SK-N-SH treated with all-trans-retinoic acid at 6 μM for 48 hours (cell line): ENCODE measurements at regions not wholly inside any gene's neighbourhood (a gene's known extent, or its start where the extent isn't known, plus 50 kb on each side); places are given as distances from the start of the nearest gene placed in this dataset.

ENCODE experiments used
- ATAC-seq: fragments of 200-7000 bp; cut with Tn5 transposase; 3 replicates; pipeline ENCODE4 v1.9.1; 2020; ENCODE audit warnings: mild to moderate bottlenecking, moderate library complexity
- ARNTL ChIP-seq: fragments of 450-650 bp; formaldehyde crosslinking; IDR thresholded peaks from 2 replicates; pipeline ENCODE4 v1.5.0; 2020; ENCODE audit warnings: low read depth, mild to moderate bottlenecking, moderate library complexity, borderline replicate concordance
- BACH2 ChIP-seq: fragments of 250-450 bp; sonication (Bioruptor Pico); IDR thresholded peaks from 2 replicates; pipeline ENCODE4 v1.9.0; 2021; ENCODE audit warnings: mild to moderate bottlenecking, borderline replicate concordance
- CREB5 ChIP-seq: fragments of 250-450 bp; sonication (Bioruptor Pico); IDR thresholded peaks from 2 replicates; pipeline ENCODE4 v1.5.1; 2020; ENCODE audit warnings: low read depth, mild to moderate bottlenecking, moderate library complexity
- CSDC2 ChIP-seq: fragments of 250-450 bp; sonication (Bioruptor Pico); IDR thresholded peaks from 2 replicates; pipeline ENCODE4 v1.5.0; 2020; ENCODE audit warnings: mild to moderate bottlenecking, moderate library complexity
- ESRRG ChIP-seq: fragments of 250-450 bp; sonication (Bioruptor Pico); IDR thresholded peaks from 2 replicates; pipeline ENCODE4 v1.6.1; 2021; ENCODE audit warnings: mild to moderate bottlenecking
- GLIS3 ChIP-seq: fragments of 250-450 bp; sonication (Bioruptor Pico); IDR thresholded peaks from 2 replicates; pipeline ENCODE4 v1.5.0; 2020; ENCODE audit warnings: mild to moderate bottlenecking, moderate library complexity
- ISL1 ChIP-seq: fragments of 250-450 bp; sonication (Bioruptor Pico); IDR thresholded peaks from 2 replicates; pipeline ENCODE4 v2.1.2; 2022; ENCODE audit warnings: mild to moderate bottlenecking, moderate library complexity
- OSR1 ChIP-seq: fragments of 250-450 bp; sonication (Bioruptor Pico); IDR thresholded peaks from 2 replicates; pipeline ENCODE4 v1.8.0; 2022; ENCODE audit warnings: moderate library complexity, mild to moderate bottlenecking, inconsistent platforms
- POU6F1 ChIP-seq: fragments of 250-450 bp; sonication (Bioruptor Pico); IDR thresholded peaks from 2 replicates; pipeline ENCODE4 v1.8.0; 2021; ENCODE audit warnings: low read depth, mild to moderate bottlenecking, moderate library complexity, borderline replicate concordance
- PPARA ChIP-seq: fragments of 250-450 bp; sonication (Bioruptor Pico); IDR thresholded peaks from 2 replicates; pipeline ENCODE4 v1.5.0; 2020; ENCODE audit warnings: mild to moderate bottlenecking, borderline replicate concordance
- RARB ChIP-seq: fragments of 250-450 bp; sonication (Bioruptor Pico); IDR thresholded peaks from 2 replicates; pipeline ENCODE4 v1.8.0; 2021; ENCODE audit warnings: mild to moderate bottlenecking, moderate library complexity
- SNAI2 ChIP-seq: fragments of 250-450 bp; sonication (Bioruptor Pico); IDR thresholded peaks from 2 replicates; pipeline ENCODE4 v1.5.0; 2020; ENCODE audit warnings: mild to moderate bottlenecking, moderate library complexity
- TCF4 ChIP-seq: fragments of 250-450 bp; sonication (Bioruptor Pico); IDR thresholded peaks from 2 replicates; pipeline ENCODE4 v1.8.0; 2021; ENCODE audit warnings: mild to moderate bottlenecking, moderate library complexity, borderline replicate concordance
- TOX ChIP-seq: fragments of 250-450 bp; sonication (Bioruptor Pico); IDR thresholded peaks from 2 replicates; pipeline ENCODE4 v1.8.0; 2021; ENCODE audit warnings: mild to moderate bottlenecking, moderate library complexity, borderline replicate concordance
- ZFP3 ChIP-seq: fragments of 250-450 bp; sonication (Bioruptor Pico); IDR thresholded peaks from 2 replicates; pipeline ENCODE4 v1.5.0; 2020; ENCODE audit warnings: mild to moderate bottlenecking, moderate library complexity
- ZNF70 ChIP-seq: fragments of 450-650 bp; formaldehyde crosslinking; IDR thresholded peaks from 2 replicates; pipeline ENCODE4 v1.5.0; 2020; ENCODE audit warnings: mild to moderate bottlenecking, moderate library complexity
- TF ChIP-seq, protein P1 (sequence below): fragments of 250-450 bp; sonication (Bioruptor Pico); IDR thresholded peaks from 2 replicates; pipeline ENCODE4 v1.5.0; 2020; ENCODE audit warnings: mild to moderate bottlenecking, moderate library complexity
- TF ChIP-seq, protein P2 (sequence below): fragments of 250-450 bp; sonication (Bioruptor Pico); IDR thresholded peaks from 2 replicates; pipeline ENCODE4 v1.5.1; 2021; ENCODE audit warnings: mild to moderate bottlenecking, moderate library complexity
- TF ChIP-seq, protein P3 (sequence below): fragments of 250-450 bp; sonication (Bioruptor Pico); IDR thresholded peaks from 2 replicates; pipeline ENCODE4 v1.8.0; 2020; ENCODE audit warnings: mild to moderate bottlenecking, moderate library complexity, borderline replicate concordance

GRCh38 chr2:158741625-158742024, 53.5 kb upstream of the DAPL1 start:
- ATAC-seq = no peak
- TF ChIP-seq TCF4 (CRISPR knock-in tag) = no peak
- no peak for TF ChIP-seq ZFP3 (CRISPR knock-in tag)
- TF ChIP-seq TOX (CRISPR knock-in tag) = no peak
- TF ChIP-seq CSDC2 (CRISPR knock-in tag) = no peak
- TF ChIP-seq SNAI2 (CRISPR knock-in tag) = no peak
- no peak for TF ChIP-seq BACH2
- no peak for TF ChIP-seq ZNF70 (CRISPR knock-in tag)
- no peak for TF ChIP-seq ARNTL (CRISPR knock-in tag)
- TF ChIP-seq ESRRG (CRISPR knock-in tag) = no peak
- TF ChIP-seq POU6F1 (CRISPR knock-in tag) = no peak
- no peak for TF ChIP-seq GLIS3 (CRISPR knock-in tag)
- TF ChIP-seq, protein P1, sequence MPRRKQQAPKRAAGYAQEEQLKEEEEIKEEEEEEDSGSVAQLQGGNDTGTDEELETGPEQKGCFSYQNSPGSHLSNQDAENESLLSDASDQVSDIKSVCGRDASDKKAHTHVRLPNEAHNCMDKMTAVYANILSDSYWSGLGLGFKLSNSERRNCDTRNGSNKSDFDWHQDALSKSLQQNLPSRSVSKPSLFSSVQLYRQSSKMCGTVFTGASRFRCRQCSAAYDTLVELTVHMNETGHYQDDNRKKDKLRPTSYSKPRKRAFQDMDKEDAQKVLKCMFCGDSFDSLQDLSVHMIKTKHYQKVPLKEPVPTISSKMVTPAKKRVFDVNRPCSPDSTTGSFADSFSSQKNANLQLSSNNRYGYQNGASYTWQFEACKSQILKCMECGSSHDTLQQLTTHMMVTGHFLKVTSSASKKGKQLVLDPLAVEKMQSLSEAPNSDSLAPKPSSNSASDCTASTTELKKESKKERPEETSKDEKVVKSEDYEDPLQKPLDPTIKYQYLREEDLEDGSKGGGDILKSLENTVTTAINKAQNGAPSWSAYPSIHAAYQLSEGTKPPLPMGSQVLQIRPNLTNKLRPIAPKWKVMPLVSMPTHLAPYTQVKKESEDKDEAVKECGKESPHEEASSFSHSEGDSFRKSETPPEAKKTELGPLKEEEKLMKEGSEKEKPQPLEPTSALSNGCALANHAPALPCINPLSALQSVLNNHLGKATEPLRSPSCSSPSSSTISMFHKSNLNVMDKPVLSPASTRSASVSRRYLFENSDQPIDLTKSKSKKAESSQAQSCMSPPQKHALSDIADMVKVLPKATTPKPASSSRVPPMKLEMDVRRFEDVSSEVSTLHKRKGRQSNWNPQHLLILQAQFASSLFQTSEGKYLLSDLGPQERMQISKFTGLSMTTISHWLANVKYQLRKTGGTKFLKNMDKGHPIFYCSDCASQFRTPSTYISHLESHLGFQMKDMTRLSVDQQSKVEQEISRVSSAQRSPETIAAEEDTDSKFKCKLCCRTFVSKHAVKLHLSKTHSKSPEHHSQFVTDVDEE (CRISPR knock-in tag) = no peak
- TF ChIP-seq, protein P2, sequence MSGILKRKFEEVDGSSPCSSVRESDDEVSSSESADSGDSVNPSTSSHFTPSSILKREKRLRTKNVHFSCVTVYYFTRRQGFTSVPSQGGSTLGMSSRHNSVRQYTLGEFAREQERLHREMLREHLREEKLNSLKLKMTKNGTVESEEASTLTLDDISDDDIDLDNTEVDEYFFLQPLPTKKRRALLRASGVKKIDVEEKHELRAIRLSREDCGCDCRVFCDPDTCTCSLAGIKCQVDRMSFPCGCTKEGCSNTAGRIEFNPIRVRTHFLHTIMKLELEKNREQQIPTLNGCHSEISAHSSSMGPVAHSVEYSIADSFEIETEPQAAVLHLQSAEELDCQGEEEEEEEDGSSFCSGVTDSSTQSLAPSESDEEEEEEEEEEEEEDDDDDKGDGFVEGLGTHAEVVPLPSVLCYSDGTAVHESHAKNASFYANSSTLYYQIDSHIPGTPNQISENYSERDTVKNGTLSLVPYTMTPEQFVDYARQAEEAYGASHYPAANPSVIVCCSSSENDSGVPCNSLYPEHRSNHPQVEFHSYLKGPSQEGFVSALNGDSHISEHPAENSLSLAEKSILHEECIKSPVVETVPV (CRISPR knock-in tag) = no peak

- ATAC-seq = no peak
- TF ChIP-seq, protein P3, sequence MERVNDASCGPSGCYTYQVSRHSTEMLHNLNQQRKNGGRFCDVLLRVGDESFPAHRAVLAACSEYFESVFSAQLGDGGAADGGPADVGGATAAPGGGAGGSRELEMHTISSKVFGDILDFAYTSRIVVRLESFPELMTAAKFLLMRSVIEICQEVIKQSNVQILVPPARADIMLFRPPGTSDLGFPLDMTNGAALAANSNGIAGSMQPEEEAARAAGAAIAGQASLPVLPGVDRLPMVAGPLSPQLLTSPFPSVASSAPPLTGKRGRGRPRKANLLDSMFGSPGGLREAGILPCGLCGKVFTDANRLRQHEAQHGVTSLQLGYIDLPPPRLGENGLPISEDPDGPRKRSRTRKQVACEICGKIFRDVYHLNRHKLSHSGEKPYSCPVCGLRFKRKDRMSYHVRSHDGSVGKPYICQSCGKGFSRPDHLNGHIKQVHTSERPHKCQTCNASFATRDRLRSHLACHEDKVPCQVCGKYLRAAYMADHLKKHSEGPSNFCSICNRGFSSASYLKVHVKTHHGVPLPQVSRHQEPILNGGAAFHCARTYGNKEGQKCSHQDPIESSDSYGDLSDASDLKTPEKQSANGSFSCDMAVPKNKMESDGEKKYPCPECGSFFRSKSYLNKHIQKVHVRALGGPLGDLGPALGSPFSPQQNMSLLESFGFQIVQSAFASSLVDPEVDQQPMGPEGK = no peak
- no peak for TF ChIP-seq ZFP3 (CRISPR knock-in tag)
- no peak for TF ChIP-seq SNAI2 (CRISPR knock-in tag)
- TF ChIP-seq TCF4 (CRISPR knock-in tag) = no peak
- no peak for TF ChIP-seq OSR1 (CRISPR knock-in tag)
- TF ChIP-seq POU6F1 (CRISPR knock-in tag) = no peak
- TF ChIP-seq, protein P1 (CRISPR knock-in tag) = no peak
- no peak for TF ChIP-seq RARB (CRISPR knock-in tag)
These were observed 52.6 kb upstream of the DAPL1 start for GRCh38 chr2:158742536-158742935.

DNA sequence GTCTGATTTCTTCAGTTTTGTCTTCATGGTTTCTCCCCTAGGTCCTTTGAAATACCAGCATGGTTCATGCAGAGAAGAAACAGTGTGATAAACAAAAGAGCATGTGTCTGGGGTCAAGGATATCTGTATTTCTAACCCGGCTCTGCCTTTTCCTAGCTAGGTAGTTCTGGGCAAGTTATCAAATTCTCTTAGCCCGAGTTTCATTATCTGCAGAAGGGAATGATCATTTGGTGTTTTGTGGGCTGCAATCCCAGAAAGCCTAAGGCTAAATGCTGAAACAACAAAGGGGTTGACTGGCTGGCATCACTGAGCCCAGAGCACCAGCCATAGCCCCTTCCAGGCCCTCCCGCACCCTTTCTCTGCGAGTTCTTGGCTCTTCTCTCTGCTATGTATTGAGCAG, 51.7 kb upstream of the DAPL1 start:
- ATAC-seq = no peak
- TF ChIP-seq RARB (CRISPR knock-in tag) = no peak
- no peak for TF ChIP-seq CREB5
- TF ChIP-seq ESRRG (CRISPR knock-in tag) = no peak
- no peak for TF ChIP-seq PPARA
- TF ChIP-seq TOX (CRISPR knock-in tag) = no peak
- no peak for TF ChIP-seq TCF4 (CRISPR knock-in tag)
- TF ChIP-seq, protein P1 (CRISPR knock-in tag) = no peak
- TF ChIP-seq ISL1 (CRISPR knock-in tag) = no peak
